Endodermal cell (in vitro differentiated cells): ENCODE measurements at regions not wholly inside any gene's neighbourhood (a gene's known extent, or its start where the extent isn't known, plus 50 kb on each side); places are given as distances from the start of the nearest gene placed in this dataset.

Experiments
- DNase-seq: peaks from one replicate; pipeline ENCODE4 v3.0.0-alpha.2; 2017
- H3K27ac ChIP-seq: 2 replicates; pipeline ENCODE4 v1.5.1; 2013; ENCODE audit warnings: mild to moderate bottlenecking, low read depth, low read length, moderate library complexity
- H3K27me3 ChIP-seq: 2 replicates; pipeline ENCODE4 v1.6.1; 2013; ENCODE audit warnings: mild to moderate bottlenecking, low read length, moderate library complexity; ENCODE audit not compliant: insufficient read depth, control insufficient read depth, poor library complexity, severe bottlenecking
- H3K36me3 ChIP-seq: 2 replicates; pipeline ENCODE4 v1.7.0; 2013; ENCODE audit warnings: mild to moderate bottlenecking, low read length, moderate library complexity; ENCODE audit not compliant: control insufficient read depth, insufficient read depth
- H3K4me1 ChIP-seq: one replicate; pipeline ENCODE4 v1.7.0; 2013; ENCODE audit warnings: low read length; ENCODE audit not compliant: control insufficient read depth, insufficient read depth
- H3K4me3 ChIP-seq: 2 replicates; pipeline ENCODE4 v1.5.1; 2013; ENCODE audit warnings: mild to moderate bottlenecking, low read length, moderate library complexity
- H3K9ac ChIP-seq: 2 replicates; pipeline ENCODE4 v1.6.1; 2013; ENCODE audit warnings: mild to moderate bottlenecking, low read length, moderate library complexity; ENCODE audit not compliant: poor library complexity, severe bottlenecking; ENCODE audit errors: extremely low read depth
- H3K9me3 ChIP-seq: 2 replicates; pipeline ENCODE4 v1.6.1; 2013; ENCODE audit warnings: mild to moderate bottlenecking, low read length, moderate library complexity; ENCODE audit not compliant: control insufficient read depth
- H3K27ac Mint-ChIP-seq: 2 replicates; pipeline ENCODE4 v1.8.0; 2020; ENCODE audit warnings: mixed read lengths
- H3K27me3 Mint-ChIP-seq: 2 replicates; pipeline ENCODE4 v1.8.0; 2021; ENCODE audit warnings: mild to moderate bottlenecking, mixed read lengths; ENCODE audit not compliant: insufficient read depth
- H3K36me3 Mint-ChIP-seq: 2 replicates; pipeline ENCODE4 v1.8.0; 2020; ENCODE audit warnings: low read depth, mixed read lengths
- H3K4me1 Mint-ChIP-seq: 2 replicates; pipeline ENCODE4 v1.8.0; 2020; ENCODE audit warnings: mixed read lengths
- H3K4me3 Mint-ChIP-seq: 2 replicates; pipeline ENCODE4 v1.8.0; 2020; ENCODE audit warnings: mild to moderate bottlenecking, moderate library complexity, mixed read lengths
- H3K9me3 Mint-ChIP-seq: 2 replicates; pipeline ENCODE4 v1.8.0; 2020; ENCODE audit warnings: mild to moderate bottlenecking, mixed read lengths
- WGBS, 2 experiments: methylation state at CpG; one replicate each; pipeline versions ENCODE4 v1.1.5 to v1.1.7; 2013; ENCODE audit warnings: missing lambda C conversion rate in 2 of 2, mixed read lengths in 1 of 2; ENCODE audit not compliant: insufficient coverage in 1 of 2, insufficient read length in 1 of 2; 5-methylcytosine and 5-hydroxymethylcytosine counted together
- TF ChIP-seq, protein P1 (sequence below): fragments of 200-600 bp; sonication (generic); conservative IDR thresholded peaks from 2 replicates; pipeline ENCODE4 v1.5.0; 2021; ENCODE audit warnings: antibody characterized with exemption, mild to moderate bottlenecking

DNA sequence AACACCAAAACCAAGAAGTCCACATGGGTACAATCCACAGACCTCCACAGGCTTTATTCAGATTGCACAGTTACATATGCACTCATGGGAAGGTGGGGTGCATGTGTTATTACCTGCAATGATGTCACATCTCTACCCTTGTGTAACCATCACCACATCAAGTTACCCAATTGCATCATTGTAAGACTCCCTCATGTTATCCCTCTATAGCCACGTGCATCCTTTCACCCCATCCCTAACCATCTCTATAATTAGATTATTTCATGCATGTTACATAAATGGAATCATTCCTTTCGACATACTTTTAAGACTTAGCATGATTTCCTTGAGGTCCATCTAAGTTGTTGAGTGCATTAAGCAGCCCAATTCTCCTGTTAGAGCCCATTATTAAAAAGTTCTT lies 408.2 kb upstream of the C16orf82 start:
- DNase-seq: no peak
- Histone ChIP-seq H3K9me3 (no peaks in the 10 kb centered on the region), H3K36me3 (no peaks in the 10 kb centered on the region), H3K4me1 (no peaks in the 10 kb centered on the region), H3K9ac (no peak overlapping the region), H3K27ac (no peak overlapping the region), H3K4me3 (no peak overlapping the region), H3K27me3 (no peaks in the 10 kb centered on the region)
- Mint-ChIP-seq H3K9me3 (no peaks in the 10 kb centered on the region), H3K4me3 (no peak overlapping the region), H3K36me3 (no peaks in the 10 kb centered on the region), H3K4me1 (no peaks in the 10 kb centered on the region), H3K27ac (no peak overlapping the region), H3K27me3 (no peaks in the 10 kb centered on the region)
- WGBS, 2 experiments: 88 to 100% methylated on average over 1 to 2 of the region's 2 CpGs
- TF ChIP-seq, protein P1, sequence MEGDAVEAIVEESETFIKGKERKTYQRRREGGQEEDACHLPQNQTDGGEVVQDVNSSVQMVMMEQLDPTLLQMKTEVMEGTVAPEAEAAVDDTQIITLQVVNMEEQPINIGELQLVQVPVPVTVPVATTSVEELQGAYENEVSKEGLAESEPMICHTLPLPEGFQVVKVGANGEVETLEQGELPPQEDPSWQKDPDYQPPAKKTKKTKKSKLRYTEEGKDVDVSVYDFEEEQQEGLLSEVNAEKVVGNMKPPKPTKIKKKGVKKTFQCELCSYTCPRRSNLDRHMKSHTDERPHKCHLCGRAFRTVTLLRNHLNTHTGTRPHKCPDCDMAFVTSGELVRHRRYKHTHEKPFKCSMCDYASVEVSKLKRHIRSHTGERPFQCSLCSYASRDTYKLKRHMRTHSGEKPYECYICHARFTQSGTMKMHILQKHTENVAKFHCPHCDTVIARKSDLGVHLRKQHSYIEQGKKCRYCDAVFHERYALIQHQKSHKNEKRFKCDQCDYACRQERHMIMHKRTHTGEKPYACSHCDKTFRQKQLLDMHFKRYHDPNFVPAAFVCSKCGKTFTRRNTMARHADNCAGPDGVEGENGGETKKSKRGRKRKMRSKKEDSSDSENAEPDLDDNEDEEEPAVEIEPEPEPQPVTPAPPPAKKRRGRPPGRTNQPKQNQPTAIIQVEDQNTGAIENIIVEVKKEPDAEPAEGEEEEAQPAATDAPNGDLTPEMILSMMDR: no peak

DNA sequence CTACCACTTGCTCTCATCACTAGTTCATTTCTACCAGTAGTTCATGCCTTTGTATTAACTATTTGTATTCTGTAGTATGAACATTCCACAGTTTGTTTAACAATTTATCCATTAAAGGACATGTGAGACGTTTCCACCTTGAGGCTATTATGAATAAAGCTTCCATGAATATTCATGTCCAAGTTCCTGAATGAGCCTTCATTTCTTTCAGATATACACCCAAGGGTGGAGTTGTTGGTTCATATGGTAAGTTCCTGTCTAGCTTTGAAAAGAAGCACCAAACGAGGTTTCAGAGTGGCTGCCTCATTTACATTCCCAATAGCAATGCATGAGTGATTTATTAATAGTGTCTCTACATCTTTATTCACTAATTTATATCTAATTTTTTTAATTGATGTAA lies 407.8 kb upstream of the C16orf82 start:
- WGBS, 2 experiments: 79 to 100% methylated on average over 1 of the region's 2 CpGs
- no peaks in the 10 kb centered on the region for H3K27me3 Mint-ChIP-seq
- H3K27ac Mint-ChIP-seq: no peak overlapping the region

GRCh38 chr16:26664086-26664485 lies 402.6 kb upstream of the C16orf82 start:
- Histone ChIP-seq H3K36me3 (no peaks in the 10 kb centered on the region), H3K4me3 (no peak overlapping the region), H3K27ac (no peak overlapping the region), H3K4me1 (no peaks in the 10 kb centered on the region), H3K27me3 (no peaks in the 10 kb centered on the region), H3K9ac (no peak overlapping the region), H3K9me3 (no peaks in the 10 kb centered on the region)
- WGBS, 2 experiments: 93 to 98% methylated on average over 4 of the region's 4 CpGs
- no peaks in the 10 kb centered on the region for H3K9me3 Mint-ChIP-seq
- TF ChIP-seq, protein P1: no peak
- no peak overlapping the region for H3K4me3 Mint-ChIP-seq
- H3K27me3 Mint-ChIP-seq: no peaks in the 10 kb centered on the region
- H3K36me3 Mint-ChIP-seq: no peaks in the 10 kb centered on the region
- H3K4me1 Mint-ChIP-seq: peaks cover 7% of the 10 kb centered on the region
- no peak for DNase-seq
- H3K27ac Mint-ChIP-seq: no peak overlapping the region

More for the DNA sequence above, 407.8 kb upstream of the C16orf82 start:
- TF ChIP-seq, protein P1: no peak
- Mint-ChIP-seq H3K9me3 (no peaks in the 10 kb centered on the region), H3K4me3 (no peak overlapping the region), H3K36me3 (no peaks in the 10 kb centered on the region), H3K4me1 (peaks cover 2% of the 10 kb centered on the region)
- Histone ChIP-seq H3K4me1 (no peaks in the 10 kb centered on the region), H3K9me3 (no peaks in the 10 kb centered on the region), H3K9ac (no peak overlapping the region), H3K27ac (no peak overlapping the region), H3K36me3 (no peaks in the 10 kb centered on the region), H3K4me3 (no peak overlapping the region), H3K27me3 (no peaks in the 10 kb centered on the region)
- DNase-seq: no peak
